Mammary epithelial cell (primary cell): ENCODE measurements at regions not wholly inside any gene's neighbourhood (a gene's known extent, or its start where the extent isn't known, plus 50 kb on each side); places are given as distances from the start of the nearest gene placed in this dataset.

Experiments used
- EZH2 ChIP-seq: IDR thresholded peaks from 2 replicates; pipeline ENCODE4 v1.6.1; 2012; ENCODE audit warnings: low read length, inconsistent platforms, borderline replicate concordance
- TF ChIP-seq, protein P1 (sequence below), 2 donors: IDR thresholded peaks in 1 of 2; conservative IDR thresholded peaks in 1 of 2; 2 replicates each; pipeline ENCODE4 v1.5.1; 2011 to 2012; ENCODE audit warnings: inconsistent platforms in 2 of 2, low read length in 2 of 2, mild to moderate bottlenecking in 2 of 2, control low read depth in 1 of 2, low read depth in 1 of 2; ENCODE audit not compliant: insufficient read depth in 1 of 2; ENCODE audit errors: extremely low read depth in 1 of 2

DNA sequence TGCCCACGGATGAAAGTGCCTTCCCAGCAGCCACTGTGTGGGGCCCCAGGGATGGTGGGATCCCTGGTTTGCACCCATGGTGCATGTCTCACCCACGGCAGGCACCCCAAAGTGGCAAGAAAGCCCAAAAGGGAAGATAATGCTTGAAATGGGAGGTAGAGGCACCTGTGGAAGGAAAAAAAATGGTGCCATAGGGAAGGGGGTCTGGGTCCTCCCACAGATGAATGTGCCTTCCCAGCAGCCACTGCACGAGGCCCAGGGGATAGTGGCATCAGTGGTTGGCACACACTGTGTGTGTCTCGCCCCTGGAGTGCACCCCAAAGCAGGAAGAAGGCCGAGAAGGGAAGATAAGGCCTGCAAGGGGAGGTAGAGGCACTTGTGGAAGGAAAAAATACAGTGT is 264.2 kb downstream of the ALG10 start:
- TF ChIP-seq, protein P1, sequence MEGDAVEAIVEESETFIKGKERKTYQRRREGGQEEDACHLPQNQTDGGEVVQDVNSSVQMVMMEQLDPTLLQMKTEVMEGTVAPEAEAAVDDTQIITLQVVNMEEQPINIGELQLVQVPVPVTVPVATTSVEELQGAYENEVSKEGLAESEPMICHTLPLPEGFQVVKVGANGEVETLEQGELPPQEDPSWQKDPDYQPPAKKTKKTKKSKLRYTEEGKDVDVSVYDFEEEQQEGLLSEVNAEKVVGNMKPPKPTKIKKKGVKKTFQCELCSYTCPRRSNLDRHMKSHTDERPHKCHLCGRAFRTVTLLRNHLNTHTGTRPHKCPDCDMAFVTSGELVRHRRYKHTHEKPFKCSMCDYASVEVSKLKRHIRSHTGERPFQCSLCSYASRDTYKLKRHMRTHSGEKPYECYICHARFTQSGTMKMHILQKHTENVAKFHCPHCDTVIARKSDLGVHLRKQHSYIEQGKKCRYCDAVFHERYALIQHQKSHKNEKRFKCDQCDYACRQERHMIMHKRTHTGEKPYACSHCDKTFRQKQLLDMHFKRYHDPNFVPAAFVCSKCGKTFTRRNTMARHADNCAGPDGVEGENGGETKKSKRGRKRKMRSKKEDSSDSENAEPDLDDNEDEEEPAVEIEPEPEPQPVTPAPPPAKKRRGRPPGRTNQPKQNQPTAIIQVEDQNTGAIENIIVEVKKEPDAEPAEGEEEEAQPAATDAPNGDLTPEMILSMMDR (conservative IDR thresholded peaks at IDR 0.05 in 1 of 2, IDR thresholded peaks at IDR 0.05 in 1 of 2; ENCODE audit: extremely low read depth in 1 of 2, insufficient read depth in 1 of 2, low read depth in 1 of 2, low read length in 2 of 2) = no peak
- no peak for TF ChIP-seq EZH2
